SK-N-SH (cell line): ENCODE measurements at regions not wholly inside any gene's neighbourhood (a gene's known extent, or its start where the extent isn't known, plus 50 kb on each side); places are given as distances from the start of the nearest gene placed in this dataset.

Experiments
- CTCF ChIA-PET: fragments of 300-600, 350-600 bp; formaldehyde crosslinking; extraction: SDS; loops from one replicate; lab custom pipeline; 2021; lab: Yijun Ruan, JAX
- POLR2A ChIA-PET: fragments of 350-600 bp; sonication (Branson Sonifier 250); formaldehyde crosslinking; extraction: SDS; loops from one replicate; lab custom pipeline; 2020; ENCODE audit warnings: antibody characterized with exemption, inconsistent platforms; lab: Yijun Ruan, JAX
- DNase-seq: peaks from one replicate; pipeline ENCODE4 v3.0.0; 2012
- H2AFZ ChIP-seq: fragments of 200-600 bp; sonication (generic); 2 replicates; pipeline ENCODE4 v1.8.1; 2016; ENCODE audit warnings: antibody characterized with exemption, mild to moderate bottlenecking, low read depth
- H3F3A ChIP-seq: fragments of 200-600 bp; sonication (generic); replicated peaks from 2 replicates; pipeline ENCODE3; 2016; ENCODE audit warnings: antibody characterized with exemption, mild to moderate bottlenecking; ENCODE audit not compliant: insufficient read depth
- H3K27ac ChIP-seq, 2 experiments: fragments of 200-500 bp in 1 of 2; fragments of 200-600 bp in 1 of 2; sonication (Bioruptor generic) in 1 of 2; sonication (generic), shearing (Covaris generic) in 1 of 2; 2 replicates each; pipeline versions ENCODE4 v1.5.1 to v1.6.1; 2014 to 2016; ENCODE audit warnings: low read depth in 2 of 2, inconsistent platforms in 1 of 2, low read length in 1 of 2, mild to moderate bottlenecking in 1 of 2, mixed read lengths in 1 of 2
- H3K27me3 ChIP-seq: fragments of 200-600 bp; sonication (generic), shearing (Covaris generic); 2 replicates; pipeline ENCODE4 v1.6.1; 2016; ENCODE audit warnings: mixed run types; ENCODE audit not compliant: insufficient read depth
- H3K36me3 ChIP-seq, 2 experiments: fragments of 200-500 bp in 1 of 2; fragments of 200-600 bp in 1 of 2; sonication (Bioruptor generic) in 1 of 2; sonication (generic) in 1 of 2; replicated peaks in 1 of 2; 2 replicates each; pipeline versions ENCODE3 to v1.5.1; 2014 to 2016; ENCODE audit warnings: low read length in 1 of 2, mild to moderate bottlenecking in 1 of 2; ENCODE audit not compliant: insufficient read depth in 2 of 2, control insufficient read depth in 1 of 2
- H3K4me1 ChIP-seq, 2 experiments: fragments of 200-500 bp in 1 of 2; fragments of 200-600 bp in 1 of 2; sonication (Bioruptor generic) in 1 of 2; sonication (generic), shearing (Covaris generic) in 1 of 2; 2 replicates each; pipeline versions ENCODE4 v1.5.1 to v1.6.1; 2014 to 2016; ENCODE audit warnings: low read depth in 1 of 2, low read length in 1 of 2, mixed run types in 1 of 2; ENCODE audit not compliant: insufficient read depth in 2 of 2, control insufficient read depth in 1 of 2
- H3K4me2 ChIP-seq: fragments of 200-600 bp; sonication (generic), shearing (Covaris generic); 2 replicates; pipeline ENCODE4 v1.6.1; 2017; ENCODE audit warnings: mixed run types
- H3K4me3 ChIP-seq, 2 experiments: fragments of 200-500 bp in 1 of 2; fragments of 200-600 bp in 1 of 2; sonication (Bioruptor generic) in 1 of 2; sonication (generic), shearing (Covaris generic) in 1 of 2; 2 replicates each; pipeline versions ENCODE4 v1.5.1 to v1.8.1; 2014 to 2016; ENCODE audit warnings: low read depth in 2 of 2, inconsistent platforms in 1 of 2, low read length in 1 of 2, mild to moderate bottlenecking in 1 of 2, mixed read lengths in 1 of 2, moderate library complexity in 1 of 2
- H3K79me2 ChIP-seq: fragments of 200-600 bp; sonication (generic); 2 replicates; pipeline ENCODE4 v1.8.1; 2017; ENCODE audit warnings: mild to moderate bottlenecking; ENCODE audit not compliant: insufficient read depth
- H3K9ac ChIP-seq: fragments of 200-600 bp; sonication (generic); 2 replicates; pipeline ENCODE4 v1.6.1; 2017; ENCODE audit warnings: mixed run types
- H3K9me2 ChIP-seq: fragments of 200-600 bp; sonication (generic); 2 replicates; pipeline ENCODE4 v1.6.1; 2017; ENCODE audit warnings: mixed run types
- H3K9me3 ChIP-seq: fragments of 200-600 bp; sonication (generic); 2 replicates; pipeline ENCODE4 v1.6.1; 2017; ENCODE audit warnings: mixed run types, mild to moderate bottlenecking, moderate library complexity
- H4K20me1 ChIP-seq: fragments of 200-600 bp; sonication (generic); 2 replicates; pipeline ENCODE4 v1.6.1; 2017; ENCODE audit warnings: mild to moderate bottlenecking, mixed run types; ENCODE audit not compliant: insufficient read depth
- EZH2phosphoT487 ChIP-seq: fragments of 200-600 bp; sonication (generic); IDR thresholded peaks from 2 replicates; pipeline ENCODE4 v1.6.1; 2017; ENCODE audit warnings: low read depth, mixed run types, mild to moderate bottlenecking, antibody characterized with exemption, moderate library complexity, borderline replicate concordance
- MEF2A ChIP-seq: IDR thresholded peaks from 2 replicates; pipeline ENCODE4 v1.4.0; 2012; ENCODE audit warnings: low read depth, borderline replicate concordance
- NRF1 ChIP-seq: IDR thresholded peaks from 2 replicates; pipeline ENCODE4 v1.6.1; 2012; ENCODE audit warnings: low read depth, mild to moderate bottlenecking, low read length
- RAD21 ChIP-seq: IDR thresholded peaks from 2 replicates; pipeline ENCODE4 v1.6.1; 2012; ENCODE audit warnings: mild to moderate bottlenecking, low read length
- RCOR1 ChIP-seq: fragments of 150-350 bp; IDR thresholded peaks from 2 replicates; pipeline ENCODE4 v1.6.1; 2017; ENCODE audit warnings: antibody characterized with exemption, low read length
- RXRA ChIP-seq: IDR thresholded peaks from 2 replicates; pipeline ENCODE4 v1.4.0; 2012; ENCODE audit warnings: low read depth, mild to moderate bottlenecking, borderline replicate concordance
- SMC3 ChIP-seq: IDR thresholded peaks from 2 replicates; pipeline ENCODE4 v1.6.1; 2012; ENCODE audit warnings: low read depth, low read length, improper control_type of control experiment
- TAF1 ChIP-seq: IDR thresholded peaks from 2 replicates; pipeline ENCODE4 v1.6.1; 2012; ENCODE audit warnings: low read depth, mild to moderate bottlenecking, low read length, moderate library complexity, borderline replicate concordance
- WGBS: methylation state at CpG from one replicate; pipeline ENCODE4 v1.1.6; 2017; ENCODE audit warnings: low lambda C conversion rate; 5-methylcytosine and 5-hydroxymethylcytosine counted together
- TF ChIP-seq, protein P1 (sequence below): fragments of 150-350 bp; IDR thresholded peaks from 2 replicates; pipeline ENCODE4 v1.6.1; 2017; ENCODE audit warnings: antibody characterized with exemption, low read length, low read depth, borderline replicate concordance
- TF ChIP-seq, protein P2 (sequence below): fragments of 150-350 bp; IDR thresholded peaks from 2 replicates; pipeline ENCODE4 v1.6.1; 2016; ENCODE audit warnings: mild to moderate bottlenecking, low read depth, low read length
- TF ChIP-seq, protein P3 (sequence below): IDR thresholded peaks from 2 replicates; pipeline ENCODE4 v1.6.1; 2012; ENCODE audit warnings: mild to moderate bottlenecking, low read depth, low read length, moderate library complexity
- TF ChIP-seq, protein P4 (sequence below): IDR thresholded peaks from 2 replicates; pipeline ENCODE4 v1.4.0; 2012; ENCODE audit warnings: low read depth, borderline replicate concordance

DNA sequence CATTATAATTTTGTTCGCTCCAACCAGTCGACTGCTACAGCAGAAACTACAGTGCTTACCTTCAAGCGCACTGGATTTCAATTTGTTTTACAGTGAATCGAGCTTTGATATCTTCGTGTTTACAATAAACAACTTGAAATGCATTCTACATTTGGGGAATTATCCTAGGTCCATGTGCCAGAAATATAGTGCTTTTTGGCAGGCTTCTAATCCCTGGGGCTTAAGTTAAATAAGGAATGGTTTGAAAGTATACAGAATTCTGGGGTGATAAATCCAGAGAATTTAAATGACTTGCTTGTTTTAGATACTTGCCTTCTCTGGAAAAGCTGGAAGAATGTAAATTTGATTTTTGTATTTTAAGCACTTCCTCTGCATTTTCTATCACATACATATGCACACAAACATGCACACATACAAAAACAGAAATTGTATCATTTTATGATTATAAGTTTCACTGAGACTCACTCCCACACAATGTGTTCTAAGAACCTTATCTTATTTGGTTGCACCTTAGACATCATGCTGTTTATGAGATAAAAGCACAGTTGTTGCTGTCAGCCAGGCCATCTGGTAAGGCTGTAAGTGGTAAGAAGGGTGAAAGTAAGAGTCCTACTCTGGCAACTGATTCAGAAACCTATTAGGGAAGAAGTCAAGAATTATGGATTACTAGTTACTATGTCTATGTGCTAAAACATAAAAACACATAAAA, 347.2 kb upstream of the KCND2 start:
- Histone ChIP-seq H3K4me1 (no peaks in the 10 kb centered on the region), H3K36me3 (no peaks in the 10 kb centered on the region), H3K27ac (no peak overlapping the region), H3K9me3 (no peaks in the 10 kb centered on the region), H3F3A (no peaks in the 10 kb centered on the region), H3K27me3 (no peaks in the 10 kb centered on the region), H3K4me2 (no peak overlapping the region), H3K4me3 (no peak overlapping the region), H3K9me2 (no peaks in the 10 kb centered on the region), H3K79me2 (no peaks in the 10 kb centered on the region), H3K9ac (no peak overlapping the region), H2AFZ (no peak overlapping the region), H4K20me1 (no peaks in the 10 kb centered on the region)
- ChIA-PET CTCF (interaction anchor here (3.4 kb wide), 1 partner anchor 9 kb away, joined by 13 read pairs; no protein-coding TSS in a partner anchor), POLR2A (no interaction called here)
- TF ChIP-seq, protein P1, sequence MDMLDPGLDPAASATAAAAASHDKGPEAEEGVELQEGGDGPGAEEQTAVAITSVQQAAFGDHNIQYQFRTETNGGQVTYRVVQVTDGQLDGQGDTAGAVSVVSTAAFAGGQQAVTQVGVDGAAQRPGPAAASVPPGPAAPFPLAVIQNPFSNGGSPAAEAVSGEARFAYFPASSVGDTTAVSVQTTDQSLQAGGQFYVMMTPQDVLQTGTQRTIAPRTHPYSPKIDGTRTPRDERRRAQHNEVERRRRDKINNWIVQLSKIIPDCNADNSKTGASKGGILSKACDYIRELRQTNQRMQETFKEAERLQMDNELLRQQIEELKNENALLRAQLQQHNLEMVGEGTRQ: no peak
- no peak for TF ChIP-seq SMC3
- TF ChIP-seq, protein P2, sequence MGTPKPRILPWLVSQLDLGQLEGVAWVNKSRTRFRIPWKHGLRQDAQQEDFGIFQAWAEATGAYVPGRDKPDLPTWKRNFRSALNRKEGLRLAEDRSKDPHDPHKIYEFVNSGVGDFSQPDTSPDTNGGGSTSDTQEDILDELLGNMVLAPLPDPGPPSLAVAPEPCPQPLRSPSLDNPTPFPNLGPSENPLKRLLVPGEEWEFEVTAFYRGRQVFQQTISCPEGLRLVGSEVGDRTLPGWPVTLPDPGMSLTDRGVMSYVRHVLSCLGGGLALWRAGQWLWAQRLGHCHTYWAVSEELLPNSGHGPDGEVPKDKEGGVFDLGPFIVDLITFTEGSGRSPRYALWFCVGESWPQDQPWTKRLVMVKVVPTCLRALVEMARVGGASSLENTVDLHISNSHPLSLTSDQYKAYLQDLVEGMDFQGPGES: no peak
- no peak for TF ChIP-seq RXRA
- no peak for TF ChIP-seq NRF1
- no peak for TF ChIP-seq EZH2phosphoT487
- no peak for TF ChIP-seq TAF1
- no peak for TF ChIP-seq MEF2A
- no peak for TF ChIP-seq RAD21
- TF ChIP-seq RCOR1: no peak
- TF ChIP-seq, protein P3, sequence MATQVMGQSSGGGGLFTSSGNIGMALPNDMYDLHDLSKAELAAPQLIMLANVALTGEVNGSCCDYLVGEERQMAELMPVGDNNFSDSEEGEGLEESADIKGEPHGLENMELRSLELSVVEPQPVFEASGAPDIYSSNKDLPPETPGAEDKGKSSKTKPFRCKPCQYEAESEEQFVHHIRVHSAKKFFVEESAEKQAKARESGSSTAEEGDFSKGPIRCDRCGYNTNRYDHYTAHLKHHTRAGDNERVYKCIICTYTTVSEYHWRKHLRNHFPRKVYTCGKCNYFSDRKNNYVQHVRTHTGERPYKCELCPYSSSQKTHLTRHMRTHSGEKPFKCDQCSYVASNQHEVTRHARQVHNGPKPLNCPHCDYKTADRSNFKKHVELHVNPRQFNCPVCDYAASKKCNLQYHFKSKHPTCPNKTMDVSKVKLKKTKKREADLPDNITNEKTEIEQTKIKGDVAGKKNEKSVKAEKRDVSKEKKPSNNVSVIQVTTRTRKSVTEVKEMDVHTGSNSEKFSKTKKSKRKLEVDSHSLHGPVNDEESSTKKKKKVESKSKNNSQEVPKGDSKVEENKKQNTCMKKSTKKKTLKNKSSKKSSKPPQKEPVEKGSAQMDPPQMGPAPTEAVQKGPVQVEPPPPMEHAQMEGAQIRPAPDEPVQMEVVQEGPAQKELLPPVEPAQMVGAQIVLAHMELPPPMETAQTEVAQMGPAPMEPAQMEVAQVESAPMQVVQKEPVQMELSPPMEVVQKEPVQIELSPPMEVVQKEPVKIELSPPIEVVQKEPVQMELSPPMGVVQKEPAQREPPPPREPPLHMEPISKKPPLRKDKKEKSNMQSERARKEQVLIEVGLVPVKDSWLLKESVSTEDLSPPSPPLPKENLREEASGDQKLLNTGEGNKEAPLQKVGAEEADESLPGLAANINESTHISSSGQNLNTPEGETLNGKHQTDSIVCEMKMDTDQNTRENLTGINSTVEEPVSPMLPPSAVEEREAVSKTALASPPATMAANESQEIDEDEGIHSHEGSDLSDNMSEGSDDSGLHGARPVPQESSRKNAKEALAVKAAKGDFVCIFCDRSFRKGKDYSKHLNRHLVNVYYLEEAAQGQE: no peak
- TF ChIP-seq, protein P4, sequence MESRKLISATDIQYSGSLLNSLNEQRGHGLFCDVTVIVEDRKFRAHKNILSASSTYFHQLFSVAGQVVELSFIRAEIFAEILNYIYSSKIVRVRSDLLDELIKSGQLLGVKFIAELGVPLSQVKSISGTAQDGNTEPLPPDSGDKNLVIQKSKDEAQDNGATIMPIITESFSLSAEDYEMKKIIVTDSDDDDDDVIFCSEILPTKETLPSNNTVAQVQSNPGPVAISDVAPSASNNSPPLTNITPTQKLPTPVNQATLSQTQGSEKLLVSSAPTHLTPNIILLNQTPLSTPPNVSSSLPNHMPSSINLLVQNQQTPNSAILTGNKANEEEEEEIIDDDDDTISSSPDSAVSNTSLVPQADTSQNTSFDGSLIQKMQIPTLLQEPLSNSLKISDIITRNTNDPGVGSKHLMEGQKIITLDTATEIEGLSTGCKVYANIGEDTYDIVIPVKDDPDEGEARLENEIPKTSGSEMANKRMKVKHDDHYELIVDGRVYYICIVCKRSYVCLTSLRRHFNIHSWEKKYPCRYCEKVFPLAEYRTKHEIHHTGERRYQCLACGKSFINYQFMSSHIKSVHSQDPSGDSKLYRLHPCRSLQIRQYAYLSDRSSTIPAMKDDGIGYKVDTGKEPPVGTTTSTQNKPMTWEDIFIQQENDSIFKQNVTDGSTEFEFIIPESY: no peak
- WGBS: 17% methylated on average over 5 of the region's 5 CpGs
- no peak for DNase-seq
